HFFc6 (cell line): ENCODE measurements at regions not wholly inside any gene's neighbourhood (a gene's known extent, or its start where the extent isn't known, plus 50 kb on each side); places are given as distances from the start of the nearest gene placed in this dataset.

Experiments
- DNase-seq: peaks from one replicate; pipeline ENCODE4 v3.0.0-alpha.2; 2018
- H3K27ac Mint-ChIP-seq: 2 replicates; pipeline ENCODE4 v1.8.0; 2020; ENCODE audit warnings: mild to moderate bottlenecking, mixed read lengths
- H3K27me3 Mint-ChIP-seq: 2 replicates; pipeline ENCODE4 v1.8.0; 2021; ENCODE audit warnings: mild to moderate bottlenecking, moderate library complexity, mixed read lengths; ENCODE audit not compliant: insufficient read depth
- H3K36me3 Mint-ChIP-seq: 2 replicates; pipeline ENCODE4 v1.8.0; 2021; ENCODE audit warnings: low read depth, mixed read lengths
- H3K4me1 Mint-ChIP-seq: 2 replicates; pipeline ENCODE4 v1.8.0; 2020; ENCODE audit warnings: low read depth, mixed read lengths
- H3K4me3 Mint-ChIP-seq: 2 replicates; pipeline ENCODE4 v1.8.0; 2020; ENCODE audit warnings: mild to moderate bottlenecking, moderate library complexity, mixed read lengths
- H3K9me3 Mint-ChIP-seq: 2 replicates; pipeline ENCODE4 v1.8.0; 2020; ENCODE audit warnings: mild to moderate bottlenecking, mixed read lengths
- TF ChIP-seq, protein P1 (sequence below): fragments of 200-600 bp; sonication (generic); IDR thresholded peaks from 2 replicates; pipeline ENCODE4 v1.5.0; 2021; ENCODE audit warnings: antibody characterized with exemption, mild to moderate bottlenecking

- peaks cover 24% of the 10 kb centered on the region for H3K4me1 Mint-ChIP-seq
These were observed 89.5 kb downstream of the SLIT2 start for GRCh38 chr4:20341134-20341738.

GRCh38 chr4:20347531-20347930, 95.8 kb downstream of the SLIT2 start:
- DNase-seq, result no peak
- H3K27ac Mint-ChIP-seq, result no peak overlapping the region
- TF ChIP-seq, protein P1, sequence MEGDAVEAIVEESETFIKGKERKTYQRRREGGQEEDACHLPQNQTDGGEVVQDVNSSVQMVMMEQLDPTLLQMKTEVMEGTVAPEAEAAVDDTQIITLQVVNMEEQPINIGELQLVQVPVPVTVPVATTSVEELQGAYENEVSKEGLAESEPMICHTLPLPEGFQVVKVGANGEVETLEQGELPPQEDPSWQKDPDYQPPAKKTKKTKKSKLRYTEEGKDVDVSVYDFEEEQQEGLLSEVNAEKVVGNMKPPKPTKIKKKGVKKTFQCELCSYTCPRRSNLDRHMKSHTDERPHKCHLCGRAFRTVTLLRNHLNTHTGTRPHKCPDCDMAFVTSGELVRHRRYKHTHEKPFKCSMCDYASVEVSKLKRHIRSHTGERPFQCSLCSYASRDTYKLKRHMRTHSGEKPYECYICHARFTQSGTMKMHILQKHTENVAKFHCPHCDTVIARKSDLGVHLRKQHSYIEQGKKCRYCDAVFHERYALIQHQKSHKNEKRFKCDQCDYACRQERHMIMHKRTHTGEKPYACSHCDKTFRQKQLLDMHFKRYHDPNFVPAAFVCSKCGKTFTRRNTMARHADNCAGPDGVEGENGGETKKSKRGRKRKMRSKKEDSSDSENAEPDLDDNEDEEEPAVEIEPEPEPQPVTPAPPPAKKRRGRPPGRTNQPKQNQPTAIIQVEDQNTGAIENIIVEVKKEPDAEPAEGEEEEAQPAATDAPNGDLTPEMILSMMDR, result no peak
- no peaks in the 10 kb centered on the region for H3K9me3 Mint-ChIP-seq
- no peak overlapping the region for H3K4me3 Mint-ChIP-seq
- H3K36me3 Mint-ChIP-seq, result peaks cover 13% of the 10 kb centered on the region
- H3K27me3 Mint-ChIP-seq, result no peaks in the 10 kb centered on the region
- peaks cover 33% of the 10 kb centered on the region for H3K4me1 Mint-ChIP-seq

More at GRCh38 chr4:20341134-20341738, 89.5 kb downstream of the SLIT2 start:
- H3K27ac Mint-ChIP-seq, result no peak overlapping the region
- TF ChIP-seq, protein P1, result no peak
- no peaks in the 10 kb centered on the region for H3K9me3 Mint-ChIP-seq
- H3K27me3 Mint-ChIP-seq, result no peaks in the 10 kb centered on the region; the same call in 1 of the 2 replicates
- no peak overlapping the region for H3K4me3 Mint-ChIP-seq
- peaks cover 9% of the 10 kb centered on the region for H3K36me3 Mint-ChIP-seq
- DNase-seq, result no peak

DNA sequence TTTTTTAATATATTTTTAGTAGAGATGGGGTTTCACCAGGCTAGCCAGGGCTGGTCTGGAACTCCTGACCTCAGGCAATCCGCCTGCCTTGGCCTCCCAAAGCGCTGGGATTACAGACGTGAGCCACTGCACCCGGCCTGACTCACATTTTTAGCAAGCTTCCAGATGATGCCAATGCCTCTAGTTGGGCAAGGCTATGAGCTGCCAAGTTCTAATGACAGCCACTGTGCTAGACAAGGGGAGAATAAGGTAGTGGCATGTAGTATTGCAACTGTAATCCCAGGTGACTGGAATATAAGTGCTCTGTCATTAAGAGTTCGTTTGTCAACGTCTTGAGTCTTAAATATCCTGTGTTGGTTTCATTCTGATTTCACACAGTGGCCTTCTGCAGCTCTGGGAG, 96.7 kb downstream of the SLIT2 start:
- peaks cover 38% of the 10 kb centered on the region for H3K4me1 Mint-ChIP-seq
- TF ChIP-seq, protein P1, result no peak
- no peaks in the 10 kb centered on the region for H3K9me3 Mint-ChIP-seq
- no peak overlapping the region for H3K4me3 Mint-ChIP-seq
- no peaks in the 10 kb centered on the region for H3K27me3 Mint-ChIP-seq
- peaks cover 13% of the 10 kb centered on the region for H3K36me3 Mint-ChIP-seq
- no peak for DNase-seq
- no peak overlapping the region for H3K27ac Mint-ChIP-seq

- TF ChIP-seq, protein P1, result no peak
- Mint-ChIP-seq H3K36me3 (peaks cover 9% of the 10 kb centered on the region), H3K9me3 (no peaks in the 10 kb centered on the region), H3K4me1 (peaks cover 44% of the 10 kb centered on the region), H3K27ac (peak overlapping the region; percentile 1; the same call in 1 of the 2 replicates), H3K27me3 (no peaks in the 10 kb centered on the region), H3K4me3 (no peak overlapping the region)
- DNase-seq, result no peak
These were observed 99.9 kb downstream of the SLIT2 start for GRCh38 chr4:20351360-20352162.

GRCh38 chr4:20352163-20352431, 100.4 kb downstream of the SLIT2 start:
- H3K4me3 Mint-ChIP-seq, result no peak overlapping the region
- peaks cover 9% of the 10 kb centered on the region for H3K36me3 Mint-ChIP-seq
- H3K27ac Mint-ChIP-seq, result no peak overlapping the region
- H3K9me3 Mint-ChIP-seq, result no peaks in the 10 kb centered on the region
- no peak for DNase-seq
- TF ChIP-seq, protein P1, result no peak
- no peaks in the 10 kb centered on the region for H3K27me3 Mint-ChIP-seq
- peaks cover 39% of the 10 kb centered on the region for H3K4me1 Mint-ChIP-seq
